Neuron (in vitro differentiated cells): ENCODE measurements at regions not wholly inside any gene's neighbourhood (a gene's known extent, or its start where the extent isn't known, plus 50 kb on each side); places are given as distances from the start of the nearest gene placed in this dataset.

ENCODE experiments used
- H2AFZ ChIP-seq: one replicate; pipeline ENCODE4 v1.6.1; 2013; ENCODE audit warnings: low read depth, mild to moderate bottlenecking, inconsistent platforms, low read length, moderate library complexity
- H3K27me3 ChIP-seq: one replicate; pipeline ENCODE4 v1.6.1; 2013; ENCODE audit warnings: low read length; ENCODE audit not compliant: insufficient read depth
- H3K36me3 ChIP-seq: one replicate; pipeline ENCODE4 v1.6.1; 2013; ENCODE audit warnings: low read length; ENCODE audit not compliant: insufficient read depth
- H3K4me1 ChIP-seq: one replicate; pipeline ENCODE4 v1.6.1; 2013; ENCODE audit warnings: low read length; ENCODE audit not compliant: insufficient read depth
- H3K4me3 ChIP-seq: 2 replicates; pipeline ENCODE4 v1.5.1; 2013; ENCODE audit warnings: mild to moderate bottlenecking, low read length, moderate library complexity
- H3K9me3 ChIP-seq: one replicate; pipeline ENCODE4 v1.6.1; 2013; ENCODE audit warnings: low read length

GRCh38 chr17:36857698-36858097 is 79.6 kb upstream of the LHX1 start:
- no peaks in the 10 kb centered on the region for H3K4me1 ChIP-seq

GRCh38 chr17:36858119-36859002 is 78.9 kb upstream of the LHX1 start:
- Histone ChIP-seq H3K9me3 (no peaks in the 10 kb centered on the region), H3K4me1 (no peaks in the 10 kb centered on the region), H3K4me3 (no peak overlapping the region), H2AFZ (no peak overlapping the region), H3K36me3 (no peaks in the 10 kb centered on the region), H3K27me3 (peaks cover 23% of the 10 kb centered on the region)

More at GRCh38 chr17:36857698-36858097, 79.6 kb upstream of the LHX1 start:
- H3K4me3 ChIP-seq: no peak overlapping the region
- H2AFZ ChIP-seq: no peak overlapping the region
- no peaks in the 10 kb centered on the region for H3K9me3 ChIP-seq
- no peaks in the 10 kb centered on the region for H3K36me3 ChIP-seq
- peaks cover 23% of the 10 kb centered on the region for H3K27me3 ChIP-seq

GRCh38 chr17:36859003-36859300 is 78.3 kb upstream of the LHX1 start:
- no peak overlapping the region for H2AFZ ChIP-seq
- no peak overlapping the region for H3K4me3 ChIP-seq
- H3K27me3 ChIP-seq: peaks cover 23% of the 10 kb centered on the region
- H3K9me3 ChIP-seq: no peaks in the 10 kb centered on the region
- H3K36me3 ChIP-seq: no peaks in the 10 kb centered on the region
- no peaks in the 10 kb centered on the region for H3K4me1 ChIP-seq

- H3K4me3 ChIP-seq: no peak overlapping the region
- H3K27me3 ChIP-seq: peaks cover 21% of the 10 kb centered on the region
- H2AFZ ChIP-seq: no peak overlapping the region
- H3K4me1 ChIP-seq: no peaks in the 10 kb centered on the region
- H3K36me3 ChIP-seq: no peaks in the 10 kb centered on the region
- H3K9me3 ChIP-seq: no peaks in the 10 kb centered on the region
Measured at GRCh38 chr17:36859706-36860105, 77.6 kb upstream of the LHX1 start.

GRCh38 chr17:36861531-36861930 is 75.7 kb upstream of the LHX1 start:
- no peaks in the 10 kb centered on the region for H3K4me1 ChIP-seq
- no peak overlapping the region for H3K4me3 ChIP-seq
- no peaks in the 10 kb centered on the region for H3K9me3 ChIP-seq
- peaks cover 19% of the 10 kb centered on the region for H3K27me3 ChIP-seq
- H2AFZ ChIP-seq: no peak overlapping the region
- H3K36me3 ChIP-seq: no peaks in the 10 kb centered on the region

GRCh38 chr17:36862116-36862920 is 75.0 kb upstream of the LHX1 start:
- H3K4me1 ChIP-seq: no peaks in the 10 kb centered on the region
- H3K36me3 ChIP-seq: no peaks in the 10 kb centered on the region
- H3K9me3 ChIP-seq: no peaks in the 10 kb centered on the region
- H3K4me3 ChIP-seq: no peak overlapping the region
- no peak overlapping the region for H2AFZ ChIP-seq
- peaks cover 19% of the 10 kb centered on the region for H3K27me3 ChIP-seq

GRCh38 chr17:36863131-36863530 is 74.1 kb upstream of the LHX1 start:
- H3K4me1 ChIP-seq: no peaks in the 10 kb centered on the region
- no peaks in the 10 kb centered on the region for H3K9me3 ChIP-seq
- no peak overlapping the region for H3K4me3 ChIP-seq
- no peaks in the 10 kb centered on the region for H3K36me3 ChIP-seq
- H2AFZ ChIP-seq: no peak overlapping the region
- peaks cover 18% of the 10 kb centered on the region for H3K27me3 ChIP-seq

GRCh38 chr17:36863676-36864612 is 73.3 kb upstream of the LHX1 start:
- H2AFZ ChIP-seq: no peak overlapping the region
- no peaks in the 10 kb centered on the region for H3K36me3 ChIP-seq
- no peaks in the 10 kb centered on the region for H3K4me1 ChIP-seq
- H3K27me3 ChIP-seq: peaks cover 18% of the 10 kb centered on the region
- H3K9me3 ChIP-seq: no peaks in the 10 kb centered on the region
- no peak overlapping the region for H3K4me3 ChIP-seq

- peaks cover 16% of the 10 kb centered on the region for H3K27me3 ChIP-seq
- H2AFZ ChIP-seq: no peak overlapping the region
- no peaks in the 10 kb centered on the region for H3K9me3 ChIP-seq
- no peaks in the 10 kb centered on the region for H3K36me3 ChIP-seq
- H3K4me3 ChIP-seq: no peak overlapping the region
- H3K4me1 ChIP-seq: no peaks in the 10 kb centered on the region
Measured at GRCh38 chr17:36864827-36865430, 72.3 kb upstream of the LHX1 start.

GRCh38 chr17:36867716-36868341 is 69.4 kb upstream of the LHX1 start:
- no peaks in the 10 kb centered on the region for H3K9me3 ChIP-seq
- no peaks in the 10 kb centered on the region for H3K4me1 ChIP-seq
- no peak overlapping the region for H2AFZ ChIP-seq
- no peaks in the 10 kb centered on the region for H3K36me3 ChIP-seq
- H3K27me3 ChIP-seq: peaks cover 2% of the 10 kb centered on the region
- H3K4me3 ChIP-seq: no peak overlapping the region

- no peaks in the 10 kb centered on the region for H3K36me3 ChIP-seq
- no peaks in the 10 kb centered on the region for H3K9me3 ChIP-seq
- no peaks in the 10 kb centered on the region for H3K4me1 ChIP-seq
- H3K4me3 ChIP-seq: no peak overlapping the region
- peaks cover 2% of the 10 kb centered on the region for H3K27me3 ChIP-seq
- H2AFZ ChIP-seq: no peak overlapping the region
Measured at GRCh38 chr17:36868777-36869176, 68.5 kb upstream of the LHX1 start.

GRCh38 chr17:36869441-36869840 is 67.8 kb upstream of the LHX1 start:
- H3K27me3 ChIP-seq: peaks cover 2% of the 10 kb centered on the region
- H3K4me3 ChIP-seq: no peak overlapping the region
- H3K9me3 ChIP-seq: no peaks in the 10 kb centered on the region
- H3K36me3 ChIP-seq: no peaks in the 10 kb centered on the region
- no peak overlapping the region for H2AFZ ChIP-seq
- H3K4me1 ChIP-seq: no peaks in the 10 kb centered on the region
